Stomach (tissue), 8 donors: ENCODE measurements at regions not wholly inside any gene's neighbourhood (a gene's known extent, or its start where the extent isn't known, plus 50 kb on each side); places are given as distances from the start of the nearest gene placed in this dataset.
A peak's percentile ranks its signal among the peaks of the same experiment; 100 is the strongest.

ENCODE experiments used
- DNase-seq, 2 donors: peaks; one replicate each; pipeline versions ENCODE4 v3.0.0 to v3.0.0-alpha.2; 2013 to 2019
- H3K27ac ChIP-seq, 5 donors: fragments of 200-600 bp in 4 of 5; sonication (generic) in 4 of 5; one replicate each; pipeline ENCODE4 v1.5.1; 2013 to 2019; ENCODE audit warnings: mild to moderate bottlenecking in 1 of 5, moderate library complexity in 1 of 5
- H3K27me3 ChIP-seq, 3 donors: fragments of 200-600 bp; sonication (generic); one replicate each; pipeline ENCODE4 v1.5.1; 2017 to 2019; ENCODE audit warnings: mixed run types in 1 of 3
- H3K36me3 ChIP-seq, 4 donors: fragments of 200-600 bp; sonication (generic); 1 replicate in 3 of 4; 2 replicates in 1 of 4; pipeline ENCODE4 v1.5.1; 2016 to 2019
- H3K4me1 ChIP-seq, 4 donors: fragments of 200-600 bp; sonication (generic); one replicate each; pipeline ENCODE4 v1.5.1; 2016 to 2019
- H3K4me3 ChIP-seq, 4 donors: fragments of 200-600 bp; sonication (generic) in 3 of 4; one replicate each; pipeline ENCODE4 v1.5.1; 2016 to 2019; ENCODE audit warnings: mild to moderate bottlenecking in 1 of 4
- H3K9me3 ChIP-seq, 4 donors: fragments of 200-600 bp; sonication (generic); one replicate each; pipeline ENCODE4 v1.5.1; 2016 to 2019
- EP300 ChIP-seq: sonication (generic); formaldehyde crosslinking; IDR thresholded peaks from one replicate; pipeline ENCODE4 v1.6.1; 2017; ENCODE audit warnings: antibody characterized with exemption
- POLR2A ChIP-seq, 4 donors: fragments of 450-650 bp; IDR thresholded peaks; one replicate each; pipeline ENCODE4 v1.6.1; 2016; ENCODE audit warnings: antibody characterized with exemption in 4 of 4, control low read depth in 2 of 4, mild to moderate bottlenecking in 1 of 4, moderate library complexity in 1 of 4
- POLR2AphosphoS5 ChIP-seq, 3 donors: sonication (generic); formaldehyde crosslinking; IDR thresholded peaks; one replicate each; pipeline ENCODE4 v1.6.1; 2016; ENCODE audit warnings: antibody characterized with exemption in 3 of 3
- WGBS, 5 donors: extraction: QIAGEN DNeasy Blood & Tissue Kit in 3 of 5; methylation state at CpG; one replicate each; pipeline versions ENCODE4 v1.1.5 to v1.1.7; 2013 to 2018; 5-methylcytosine and 5-hydroxymethylcytosine counted together
- intact Hi-C: fragments of 100-400 bp; cut with DNase I; formaldehyde crosslinking; loops from one replicate; pipeline ENCODE4 v1.15.1; 2023; ENCODE audit warnings: low total_unique reads
- TF ChIP-seq, protein P1 (sequence below), 7 experiments: fragments of 450-650 bp in 4 of 7; fragments of 200-600 bp in 3 of 7; sonication (generic) in 3 of 7; IDR thresholded peaks; one replicate each; pipeline ENCODE4 v1.5.1; 2016 to 2019; ENCODE audit warnings: antibody characterized with exemption in 7 of 7, control low read depth in 2 of 7, mild to moderate bottlenecking in 1 of 7
- donor health status: healthy with polysubstance abuse.
- donor health status: Bipolar disorder and iron deficiency.
- donor health status: healthy.

GRCh38 chr14:48125654-48126053, 450.2 kb upstream of the MDGA2 start:
- intact Hi-C loops, result no loop called here
- Histone ChIP-seq H3K27ac (no peak overlapping the region), H3K9me3 (no peaks in the 10 kb centered on the region), H3K36me3 (no peaks in the 10 kb centered on the region), H3K27me3 (no peaks in the 10 kb centered on the region), H3K4me1 (no peaks in the 10 kb centered on the region), H3K4me3 (no peak overlapping the region)
- TF ChIP-seq POLR2A (IDR thresholded peaks at IDR 0.05), result no peak
- TF ChIP-seq, protein P1, sequence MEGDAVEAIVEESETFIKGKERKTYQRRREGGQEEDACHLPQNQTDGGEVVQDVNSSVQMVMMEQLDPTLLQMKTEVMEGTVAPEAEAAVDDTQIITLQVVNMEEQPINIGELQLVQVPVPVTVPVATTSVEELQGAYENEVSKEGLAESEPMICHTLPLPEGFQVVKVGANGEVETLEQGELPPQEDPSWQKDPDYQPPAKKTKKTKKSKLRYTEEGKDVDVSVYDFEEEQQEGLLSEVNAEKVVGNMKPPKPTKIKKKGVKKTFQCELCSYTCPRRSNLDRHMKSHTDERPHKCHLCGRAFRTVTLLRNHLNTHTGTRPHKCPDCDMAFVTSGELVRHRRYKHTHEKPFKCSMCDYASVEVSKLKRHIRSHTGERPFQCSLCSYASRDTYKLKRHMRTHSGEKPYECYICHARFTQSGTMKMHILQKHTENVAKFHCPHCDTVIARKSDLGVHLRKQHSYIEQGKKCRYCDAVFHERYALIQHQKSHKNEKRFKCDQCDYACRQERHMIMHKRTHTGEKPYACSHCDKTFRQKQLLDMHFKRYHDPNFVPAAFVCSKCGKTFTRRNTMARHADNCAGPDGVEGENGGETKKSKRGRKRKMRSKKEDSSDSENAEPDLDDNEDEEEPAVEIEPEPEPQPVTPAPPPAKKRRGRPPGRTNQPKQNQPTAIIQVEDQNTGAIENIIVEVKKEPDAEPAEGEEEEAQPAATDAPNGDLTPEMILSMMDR (IDR thresholded peaks at IDR 0.05), result no peak
- TF ChIP-seq EP300, result no peak
- peak in 2 of 3 donors; percentile 7 to 9 for TF ChIP-seq POLR2AphosphoS5 (IDR thresholded peaks at IDR 0.05)
- peak in 1 of 2 donors; percentile 35 for DNase-seq
- 16 to 30% (median 26%) methylated on average over 4 of the region's 4 CpGs for WGBS, 5 donors

GRCh38 chr14:48113713-48114112, 438.3 kb upstream of the MDGA2 start:
- TF ChIP-seq, protein P1 (IDR thresholded peaks at IDR 0.05), result no peak
- TF ChIP-seq EP300 (no peak), POLR2A (IDR thresholded peaks at IDR 0.05) (no peak), POLR2AphosphoS5 (IDR thresholded peaks at IDR 0.05) (no peak)
- no peak for DNase-seq
- intact Hi-C loops, result no loop called here
- WGBS, 5 donors, result 78 to 88% (median 81%) methylated on average over 6 of the region's 6 CpGs
- Histone ChIP-seq H3K36me3 (no peaks in the 10 kb centered on the region), H3K4me1 (no peaks in the 10 kb centered on the region), H3K27ac (no peak overlapping the region), H3K4me3 (no peak overlapping the region), H3K27me3 (no peaks in the 10 kb centered on the region), H3K9me3 (no peaks in the 10 kb centered on the region)

GRCh38 chr14:48111151-48111550, 435.7 kb upstream of the MDGA2 start:
- Histone ChIP-seq H3K4me3 (no peak overlapping the region), H3K9me3 (no peaks in the 10 kb centered on the region), H3K4me1 (no peaks in the 10 kb centered on the region), H3K36me3 (no peaks in the 10 kb centered on the region), H3K27me3 (no peaks in the 10 kb centered on the region), H3K27ac (no peak overlapping the region)
- intact Hi-C loops, result no loop called here
- TF ChIP-seq POLR2AphosphoS5 (IDR thresholded peaks at IDR 0.05), result no peak
- no peak for TF ChIP-seq POLR2A (IDR thresholded peaks at IDR 0.05)
- TF ChIP-seq EP300, result no peak
- TF ChIP-seq, protein P1 (IDR thresholded peaks at IDR 0.05), result no peak
- DNase-seq, result no peak
- 43 to 64% (median 53%) methylated on average over 3 of the region's 3 CpGs for WGBS, 5 donors

GRCh38 chr14:48107646-48108045, 432.2 kb upstream of the MDGA2 start:
- Histone ChIP-seq H3K9me3 (peaks cover 0 to 11% (median 0%) of the 10 kb centered on the region in 4 donors), H3K27ac (no peak overlapping the region), H3K4me1 (no peaks in the 10 kb centered on the region), H3K27me3 (no peaks in the 10 kb centered on the region), H3K36me3 (no peaks in the 10 kb centered on the region), H3K4me3 (no peak overlapping the region)
- 47 to 76% (median 69%) methylated on average over 1 of the region's 1 CpG for WGBS, 5 donors
- no peak for DNase-seq
- intact Hi-C loops, result no loop called here
- TF ChIP-seq POLR2AphosphoS5 (IDR thresholded peaks at IDR 0.05) (no peak), POLR2A (IDR thresholded peaks at IDR 0.05) (no peak), EP300 (no peak)
- TF ChIP-seq, protein P1 (IDR thresholded peaks at IDR 0.05), result no peak
